GM06990 (cell line): ENCODE measurements at regions not wholly inside any gene's neighbourhood (a gene's known extent, or its start where the extent isn't known, plus 50 kb on each side); places are given as distances from the start of the nearest gene placed in this dataset.

ENCODE experiments used
- DNase-seq: peaks from one replicate; pipeline ENCODE4 v3.0.0-alpha.2; 2011; ENCODE audit not compliant: insufficient read length; ENCODE audit errors: extremely low read depth
- H3K27me3 ChIP-seq: replicated peaks from 2 replicates; pipeline ENCODE4 v1.6.0; 2011; ENCODE audit warnings: low read length; ENCODE audit not compliant: control insufficient read depth, insufficient read depth
- H3K36me3 ChIP-seq: 2 replicates; pipeline ENCODE4 v1.5.1; 2011; ENCODE audit warnings: low read length; ENCODE audit not compliant: control insufficient read depth, insufficient read depth
- H3K4me3 ChIP-seq: replicated peaks from 2 replicates; pipeline ENCODE4 v1.5.1; 2011; ENCODE audit warnings: low read depth, mild to moderate bottlenecking, control low read depth, low read length
- TF ChIP-seq, protein P1 (sequence below): IDR thresholded peaks from 2 replicates; pipeline ENCODE4 v1.5.1; 2011; ENCODE audit warnings: low read length, control low read depth, mild to moderate bottlenecking, inconsistent platforms; ENCODE audit not compliant: insufficient read depth, poor library complexity, severe bottlenecking

DNA sequence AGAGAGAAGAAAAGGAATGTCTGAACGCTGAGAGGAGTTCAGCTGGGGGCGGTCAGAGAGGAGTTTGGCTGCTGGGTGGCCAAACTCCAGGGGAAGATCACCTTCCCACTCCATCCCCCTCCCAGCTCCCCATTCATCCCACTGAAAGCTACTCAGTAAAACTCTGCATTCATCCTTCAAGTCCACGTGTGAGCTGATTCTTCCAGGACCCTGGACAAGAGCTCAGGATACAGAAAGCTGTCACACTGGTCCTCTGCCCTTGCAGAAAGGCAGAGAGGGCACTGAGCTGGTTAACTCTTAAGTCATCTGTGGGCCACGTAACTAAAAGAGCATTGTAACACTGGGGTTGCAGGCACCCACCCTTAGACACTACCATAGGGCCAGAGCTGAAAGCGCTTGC is 132.1 kb upstream of the ARL4C start:
- Histone ChIP-seq H3K36me3 (no peaks in the 10 kb centered on the region), H3K4me3 (no peak overlapping the region), H3K27me3 (no peaks in the 10 kb centered on the region)
- DNase-seq = no peak
- TF ChIP-seq, protein P1, sequence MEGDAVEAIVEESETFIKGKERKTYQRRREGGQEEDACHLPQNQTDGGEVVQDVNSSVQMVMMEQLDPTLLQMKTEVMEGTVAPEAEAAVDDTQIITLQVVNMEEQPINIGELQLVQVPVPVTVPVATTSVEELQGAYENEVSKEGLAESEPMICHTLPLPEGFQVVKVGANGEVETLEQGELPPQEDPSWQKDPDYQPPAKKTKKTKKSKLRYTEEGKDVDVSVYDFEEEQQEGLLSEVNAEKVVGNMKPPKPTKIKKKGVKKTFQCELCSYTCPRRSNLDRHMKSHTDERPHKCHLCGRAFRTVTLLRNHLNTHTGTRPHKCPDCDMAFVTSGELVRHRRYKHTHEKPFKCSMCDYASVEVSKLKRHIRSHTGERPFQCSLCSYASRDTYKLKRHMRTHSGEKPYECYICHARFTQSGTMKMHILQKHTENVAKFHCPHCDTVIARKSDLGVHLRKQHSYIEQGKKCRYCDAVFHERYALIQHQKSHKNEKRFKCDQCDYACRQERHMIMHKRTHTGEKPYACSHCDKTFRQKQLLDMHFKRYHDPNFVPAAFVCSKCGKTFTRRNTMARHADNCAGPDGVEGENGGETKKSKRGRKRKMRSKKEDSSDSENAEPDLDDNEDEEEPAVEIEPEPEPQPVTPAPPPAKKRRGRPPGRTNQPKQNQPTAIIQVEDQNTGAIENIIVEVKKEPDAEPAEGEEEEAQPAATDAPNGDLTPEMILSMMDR = no peak

DNA sequence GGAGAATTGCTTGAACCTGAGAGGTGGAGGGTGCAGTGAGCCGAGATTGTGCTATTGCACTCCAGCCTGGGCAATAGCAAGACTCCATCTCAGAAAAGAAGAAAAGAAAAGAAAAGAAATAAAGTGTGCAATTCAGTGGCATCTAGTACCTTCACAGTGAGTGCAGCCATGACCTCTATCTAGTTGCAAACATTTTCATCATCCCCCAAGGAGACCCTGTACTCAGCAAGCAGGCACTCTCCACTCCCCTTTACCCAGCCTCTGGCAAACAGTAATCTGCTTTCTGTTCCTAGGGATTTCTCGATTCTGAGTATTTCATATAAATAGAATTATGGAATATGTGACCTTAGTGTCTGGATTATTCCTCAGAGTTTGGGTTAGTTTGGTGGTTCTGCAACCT is 130.4 kb upstream of the ARL4C start:
- Histone ChIP-seq H3K27me3 (no peaks in the 10 kb centered on the region), H3K36me3 (no peaks in the 10 kb centered on the region), H3K4me3 (no peak overlapping the region)
- DNase-seq = no peak
- TF ChIP-seq, protein P1 = no peak

DNA sequence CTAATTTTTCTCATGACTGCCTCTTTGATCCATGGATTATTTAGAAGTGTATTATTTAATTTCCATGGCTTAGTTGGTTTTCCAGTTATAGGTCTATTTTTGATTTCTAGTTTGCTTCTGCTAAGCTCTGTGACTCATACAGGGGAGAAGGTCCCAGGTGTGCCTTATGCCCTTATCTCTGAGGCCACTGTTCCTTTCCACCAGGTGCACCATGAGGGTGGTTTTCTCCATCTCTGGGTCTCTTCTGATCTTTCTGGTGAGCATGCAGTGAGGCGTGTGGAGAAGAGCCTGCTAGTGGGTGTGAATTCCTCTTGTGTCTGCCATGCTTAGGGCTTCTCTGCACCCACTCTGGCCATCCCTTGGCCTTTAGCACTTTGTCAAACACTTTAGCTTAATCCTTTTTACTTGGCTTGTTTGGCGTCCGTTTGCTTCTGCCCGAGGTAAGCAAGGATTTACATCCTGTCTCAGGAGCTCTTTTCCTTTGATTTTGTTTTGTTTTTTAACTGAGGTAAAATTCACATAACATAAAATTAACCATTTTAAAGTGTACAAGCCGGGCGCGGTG is 129.8 kb upstream of the ARL4C start:
- DNase-seq = no peak
- Histone ChIP-seq H3K27me3 (no peaks in the 10 kb centered on the region), H3K36me3 (no peaks in the 10 kb centered on the region), H3K4me3 (no peak overlapping the region)
- TF ChIP-seq, protein P1 = no peak

DNA sequence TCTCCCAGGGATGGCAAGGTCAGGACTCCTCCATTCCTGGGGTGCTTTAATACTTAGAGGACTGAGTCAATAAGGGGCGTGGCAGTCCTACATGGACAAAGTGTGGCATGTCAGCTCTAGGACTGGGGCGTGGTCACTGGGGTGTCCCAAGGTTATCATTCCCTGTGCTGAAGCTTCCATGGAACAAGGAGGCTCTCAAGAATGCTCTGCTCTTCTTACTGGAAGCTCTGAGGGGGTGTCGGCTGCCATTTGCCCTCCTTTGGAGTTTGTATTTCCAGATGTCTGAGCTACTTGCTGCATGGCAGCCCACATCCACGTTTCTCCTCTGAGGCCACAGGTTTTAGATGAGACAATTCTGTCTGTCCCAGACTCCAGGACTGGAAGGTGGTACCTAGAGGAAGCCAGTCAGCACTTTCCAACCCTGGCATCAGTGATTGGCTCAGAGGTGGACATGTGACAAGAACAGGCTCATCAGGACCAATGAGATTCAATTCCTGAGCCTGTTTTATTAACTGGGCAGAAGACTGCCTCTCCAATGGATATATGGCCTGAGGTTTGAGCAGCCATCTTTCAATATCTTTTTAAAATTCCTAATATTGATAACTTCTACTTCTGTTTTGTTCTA is 128.9 kb upstream of the ARL4C start:
- H3K36me3 ChIP-seq = no peaks in the 10 kb centered on the region
- no peak for DNase-seq
- no peaks in the 10 kb centered on the region for H3K27me3 ChIP-seq
- H3K4me3 ChIP-seq = no peak overlapping the region
- TF ChIP-seq, protein P1 = no peak

DNA sequence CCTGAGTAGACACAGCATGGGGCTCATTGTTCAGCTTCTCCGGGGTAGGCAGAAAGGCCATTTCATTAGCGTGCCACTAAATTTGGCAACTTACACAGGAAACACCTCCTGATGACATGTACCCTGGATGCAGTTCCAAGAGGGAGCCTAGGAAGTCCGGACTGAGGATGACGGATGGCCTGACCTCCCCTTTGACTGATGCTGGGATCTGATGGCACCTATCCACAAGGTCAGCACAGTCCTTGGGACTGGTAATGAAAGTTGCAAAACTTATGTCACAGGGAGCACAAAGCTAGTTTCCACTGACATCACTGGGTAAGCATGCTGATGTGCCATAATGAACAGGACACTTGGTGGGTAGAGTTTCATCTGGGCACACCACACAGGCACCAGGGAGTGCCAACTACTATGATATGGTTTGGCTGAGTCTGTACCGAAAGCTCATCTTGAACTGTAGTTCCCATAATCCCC is 126.7 kb upstream of the ARL4C start:
- TF ChIP-seq, protein P1 = no peak
- H3K27me3 ChIP-seq = no peaks in the 10 kb centered on the region
- DNase-seq = no peak
- H3K36me3 ChIP-seq = no peaks in the 10 kb centered on the region
- no peak overlapping the region for H3K4me3 ChIP-seq
